Right atrium auricular region (tissue), 2 donors: ENCODE measurements at regions not wholly inside any gene's neighbourhood (a gene's known extent, or its start where the extent isn't known, plus 50 kb on each side); places are given as distances from the start of the nearest gene placed in this dataset.

Experiments used
- DNase-seq: peaks from one replicate; pipeline ENCODE4 v3.0.0-alpha.2; 2019; ENCODE audit warnings: low spot score
- H3K27ac ChIP-seq, 2 donors: fragments of 200-600 bp; sonication (generic); 1 replicate in 1 of 2; 2 replicates in 1 of 2; pipeline ENCODE4 v1.5.1; 2016 to 2019
- H3K27me3 ChIP-seq, 2 donors: fragments of 200-600 bp; sonication (generic); one replicate each; pipeline versions ENCODE4 v1.5.1 to v1.6.0; 2017 to 2019
- H3K36me3 ChIP-seq: fragments of 200-600 bp; sonication (generic); one replicate; pipeline ENCODE4 v1.5.1; 2016
- H3K4me1 ChIP-seq, 2 donors: fragments of 200-600 bp; sonication (generic); one replicate each; pipeline versions ENCODE4 v1.5.1 to v1.6.0; 2017 to 2019
- H3K4me3 ChIP-seq, 2 donors: fragments of 200-600 bp; sonication (generic); 1 replicate in 1 of 2; 2 replicates in 1 of 2; pipeline ENCODE4 v1.5.1; 2017 to 2019; ENCODE audit warnings: mild to moderate bottlenecking in 1 of 2, moderate library complexity in 1 of 2
- H3K9me3 ChIP-seq, 2 donors: fragments of 200-600 bp; sonication (generic); one replicate each; pipeline ENCODE4 v1.5.1; 2019
- TF ChIP-seq, protein P1 (sequence below), 2 donors: fragments of 200-600 bp; sonication (generic); IDR thresholded peaks; one replicate each; pipeline ENCODE4 v1.5.1; 2019; ENCODE audit warnings: antibody characterized with exemption in 2 of 2

DNA sequence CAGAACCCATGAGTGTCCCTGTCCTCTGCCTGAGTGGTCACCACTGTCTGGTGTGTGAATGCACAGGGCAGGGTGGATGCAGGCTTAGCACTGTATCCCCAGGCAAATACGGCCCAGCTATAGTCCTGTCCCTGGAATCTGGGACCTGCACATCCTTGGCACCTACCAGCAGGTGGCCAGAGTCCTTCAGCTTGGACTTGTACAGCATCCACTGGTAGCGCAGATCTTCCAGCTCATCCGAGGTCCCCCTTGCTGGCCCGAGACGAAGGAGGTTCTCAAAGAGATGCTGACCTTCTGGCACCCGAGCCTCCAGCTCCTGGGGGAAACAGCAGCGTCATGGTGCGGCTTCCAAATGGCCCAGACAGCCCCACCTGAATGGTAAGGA, 83.4 kb downstream of the SYNE3 start:
- no peak for DNase-seq
- no peaks in the 10 kb centered on the region for H3K4me1 ChIP-seq
- peaks cover 49% of the 10 kb centered on the region for H3K36me3 ChIP-seq
- TF ChIP-seq, protein P1, sequence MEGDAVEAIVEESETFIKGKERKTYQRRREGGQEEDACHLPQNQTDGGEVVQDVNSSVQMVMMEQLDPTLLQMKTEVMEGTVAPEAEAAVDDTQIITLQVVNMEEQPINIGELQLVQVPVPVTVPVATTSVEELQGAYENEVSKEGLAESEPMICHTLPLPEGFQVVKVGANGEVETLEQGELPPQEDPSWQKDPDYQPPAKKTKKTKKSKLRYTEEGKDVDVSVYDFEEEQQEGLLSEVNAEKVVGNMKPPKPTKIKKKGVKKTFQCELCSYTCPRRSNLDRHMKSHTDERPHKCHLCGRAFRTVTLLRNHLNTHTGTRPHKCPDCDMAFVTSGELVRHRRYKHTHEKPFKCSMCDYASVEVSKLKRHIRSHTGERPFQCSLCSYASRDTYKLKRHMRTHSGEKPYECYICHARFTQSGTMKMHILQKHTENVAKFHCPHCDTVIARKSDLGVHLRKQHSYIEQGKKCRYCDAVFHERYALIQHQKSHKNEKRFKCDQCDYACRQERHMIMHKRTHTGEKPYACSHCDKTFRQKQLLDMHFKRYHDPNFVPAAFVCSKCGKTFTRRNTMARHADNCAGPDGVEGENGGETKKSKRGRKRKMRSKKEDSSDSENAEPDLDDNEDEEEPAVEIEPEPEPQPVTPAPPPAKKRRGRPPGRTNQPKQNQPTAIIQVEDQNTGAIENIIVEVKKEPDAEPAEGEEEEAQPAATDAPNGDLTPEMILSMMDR (IDR thresholded peaks at IDR 0.05), result no peak
- no peaks in the 10 kb centered on the region for H3K27me3 ChIP-seq
- no peak overlapping the region for H3K27ac ChIP-seq
- no peaks in the 10 kb centered on the region for H3K9me3 ChIP-seq
- H3K4me3 ChIP-seq, result no peak overlapping the region

DNA sequence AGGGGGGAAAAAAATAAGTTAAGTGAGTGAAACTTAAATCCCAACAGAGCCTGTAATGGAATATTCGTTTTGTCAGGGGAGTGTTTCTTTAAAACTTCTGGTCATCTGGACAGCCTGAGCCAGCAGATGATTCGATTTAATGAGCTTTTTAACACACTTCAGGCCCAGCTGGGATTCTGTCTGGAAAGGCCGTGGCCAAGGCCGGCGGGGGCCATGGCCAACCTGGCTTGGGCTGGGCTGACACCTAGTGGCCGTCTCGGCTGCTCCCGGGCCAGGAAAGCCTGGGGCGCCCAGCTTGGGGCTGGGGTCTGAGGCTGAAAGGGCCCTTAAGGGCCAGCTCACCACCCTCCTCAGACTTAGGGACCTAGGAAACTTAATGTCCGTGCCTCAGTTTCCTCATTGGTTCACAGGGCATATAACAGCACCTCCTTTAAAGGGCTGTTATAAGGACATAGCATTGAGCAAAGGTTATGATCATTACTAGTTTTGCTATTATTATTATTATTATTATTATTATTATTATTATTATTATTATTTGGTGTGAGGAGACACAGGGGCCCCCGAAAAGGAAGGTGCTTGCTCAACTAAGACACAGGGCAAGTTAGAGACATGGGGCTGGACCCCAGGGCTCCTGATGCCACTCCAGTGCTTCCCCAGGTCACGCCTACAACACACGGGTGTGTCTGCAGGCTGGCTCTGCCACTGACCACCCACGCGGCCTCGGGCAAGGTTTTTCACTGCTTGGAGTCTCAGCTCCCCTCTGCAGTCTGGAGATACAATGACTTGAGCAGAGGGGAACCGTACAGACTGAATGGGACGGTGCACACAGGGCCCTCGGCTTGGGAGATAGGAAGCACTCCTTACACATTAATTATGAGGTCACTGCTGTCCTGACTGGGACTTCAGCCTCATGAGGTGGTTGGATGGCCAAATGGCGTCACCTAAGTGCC, 84.0 kb downstream of the SYNE3 start:
- Histone ChIP-seq H3K36me3 (peaks cover 49% of the 10 kb centered on the region), H3K4me3 (no peak overlapping the region), H3K27me3 (no peaks in the 10 kb centered on the region), H3K9me3 (no peaks in the 10 kb centered on the region), H3K27ac (peak overlapping the region in 1 of 2 donors; percentile 12), H3K4me1 (no peaks in the 10 kb centered on the region)
- TF ChIP-seq, protein P1 (IDR thresholded peaks at IDR 0.05), result peak; percentile 68 to 89
- no peak for DNase-seq

DNA sequence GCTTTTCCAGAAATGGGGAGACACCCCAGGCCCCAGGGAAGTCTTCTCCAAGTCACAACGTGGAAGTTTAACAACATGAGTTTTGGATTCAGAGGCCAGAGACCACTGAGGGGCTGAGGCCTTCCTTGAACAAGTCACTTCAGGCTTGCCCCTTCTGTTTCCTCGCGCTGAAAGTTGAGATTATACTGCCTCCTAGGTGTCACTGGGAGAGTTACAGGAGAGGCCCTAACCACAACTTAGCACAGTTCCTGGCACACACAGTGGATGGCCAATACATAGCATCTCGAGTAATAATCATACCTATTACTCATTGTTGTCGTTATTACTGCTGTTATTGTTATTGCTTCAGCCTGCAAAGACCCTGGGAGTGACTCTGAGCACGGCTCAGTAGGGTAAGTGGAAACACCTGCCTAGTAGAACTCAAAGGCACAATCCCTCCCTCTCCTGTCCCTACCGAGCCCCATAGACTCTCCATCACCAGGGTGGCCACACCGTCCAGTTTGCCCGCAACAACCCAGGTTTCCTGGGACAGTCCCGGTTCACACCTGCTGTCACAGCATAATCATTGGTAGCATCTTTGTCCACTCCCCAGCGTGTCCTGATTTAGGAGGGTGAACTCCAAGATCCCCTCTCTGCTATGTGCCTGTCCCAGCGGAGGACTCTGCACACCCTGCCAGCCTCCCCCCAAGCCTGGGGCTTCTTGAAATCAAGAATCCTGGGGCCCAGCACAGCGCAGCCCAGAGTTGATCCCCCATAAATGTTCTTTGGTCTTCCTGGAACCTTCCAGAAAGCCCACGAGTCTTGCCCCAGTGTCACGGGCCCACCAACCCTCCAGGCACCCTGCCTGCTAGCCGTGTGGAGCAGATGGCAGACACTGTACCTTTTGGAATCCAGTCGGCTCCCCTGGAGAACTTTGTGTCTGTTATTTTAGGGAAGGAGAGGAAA, 85.0 kb downstream of the SYNE3 start:
- DNase-seq, result no peak
- TF ChIP-seq, protein P1 (IDR thresholded peaks at IDR 0.05), result peak in 1 of 2 donors; percentile 60
- H3K27ac ChIP-seq, result peak overlapping the region in 1 of 2 donors; percentile 12
- no peaks in the 10 kb centered on the region for H3K4me1 ChIP-seq
- no peaks in the 10 kb centered on the region for H3K9me3 ChIP-seq
- H3K4me3 ChIP-seq, result no peak overlapping the region
- peaks cover 41% of the 10 kb centered on the region for H3K36me3 ChIP-seq
- H3K27me3 ChIP-seq, result no peaks in the 10 kb centered on the region

DNA sequence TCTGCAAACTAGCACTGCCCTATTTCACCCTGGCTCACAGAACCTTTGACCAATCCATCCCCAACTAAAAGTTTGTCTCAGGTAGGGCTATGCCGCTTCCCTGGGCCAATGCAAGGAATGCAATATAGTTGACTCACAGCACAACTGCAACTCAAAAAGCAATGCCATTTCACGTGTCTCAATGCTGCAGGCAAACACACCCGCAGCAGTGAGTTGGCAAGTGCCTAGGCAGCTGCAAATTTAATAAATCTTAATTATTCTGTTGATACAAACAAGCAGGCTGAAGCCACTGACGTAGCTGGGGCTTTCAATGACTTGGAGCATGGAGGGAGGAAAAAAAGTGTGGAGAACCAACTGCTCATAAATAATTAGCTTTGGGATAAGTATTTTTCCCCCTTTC, 87.9 kb downstream of the SYNE3 start:
- Histone ChIP-seq H3K27me3 (no peaks in the 10 kb centered on the region), H3K4me3 (no peak overlapping the region), H3K9me3 (no peaks in the 10 kb centered on the region), H3K36me3 (peaks cover 18% of the 10 kb centered on the region), H3K27ac (no peak overlapping the region), H3K4me1 (no peaks in the 10 kb centered on the region)
- TF ChIP-seq, protein P1 (IDR thresholded peaks at IDR 0.05), result no peak
- no peak for DNase-seq

DNA sequence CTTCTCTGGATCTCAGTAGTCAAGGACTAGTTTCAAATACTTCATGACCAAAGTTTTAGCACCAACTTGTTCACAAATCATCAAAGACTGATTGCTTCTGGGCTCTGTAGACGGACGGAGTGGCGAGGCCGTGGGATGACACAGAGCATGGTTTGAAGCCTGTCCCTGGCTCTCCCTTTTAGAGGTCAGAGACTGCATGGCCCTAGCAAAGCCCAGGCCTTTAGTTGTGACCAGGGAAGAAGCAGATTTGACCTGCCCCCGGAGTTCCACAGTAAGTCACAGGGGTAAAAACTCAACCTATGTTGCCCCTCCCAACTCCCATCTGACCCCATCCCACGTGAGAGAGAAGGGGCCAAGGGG, 90.4 kb downstream of the SYNE3 start:
- Histone ChIP-seq H3K4me3 (no peak overlapping the region), H3K27ac (no peak overlapping the region), H3K36me3 (peaks cover 16% of the 10 kb centered on the region), H3K9me3 (no peaks in the 10 kb centered on the region), H3K4me1 (no peaks in the 10 kb centered on the region), H3K27me3 (no peaks in the 10 kb centered on the region)
- TF ChIP-seq, protein P1 (IDR thresholded peaks at IDR 0.05), result no peak
- no peak for DNase-seq
